ENCODE measurements at regions not wholly inside any gene's neighbourhood (a gene's known extent, or its start where the extent isn't known, plus 50 kb on each side); places are given as distances from the start of the nearest gene placed in this dataset.

GRCh38 chr9:7869340-7869739 is 69.8 kb upstream of the DMAC1 start:
- no peaks in the 10 kb centered on the region for H3K9me3 ChIP-seq (ENCODE audit: control insufficient read depth, insufficient read depth, low read depth, low read length)
- no TSS peak for BruUV-seq (replicated peaks)
- no peaks in the 10 kb centered on the region for H3K27me3 ChIP-seq (ENCODE audit: control insufficient read depth, insufficient read depth, low read length)
- H3K36me3 ChIP-seq (ENCODE audit: control insufficient read depth, insufficient read depth, low read length): no peaks in the 10 kb centered on the region
- H3K4me1 ChIP-seq (ENCODE audit: control insufficient read depth, insufficient read depth, low read length): no peaks in the 10 kb centered on the region
- ATAC-seq (no peak), DNase-seq (ENCODE audit: low read depth, low spot score) (no peak)
- no peak overlapping the region for H3K4me3 ChIP-seq (ENCODE audit: low read depth in 2 of 2, low read length in 2 of 2)
- no peak for TF ChIP-seq SIN3A (IDR thresholded peaks at IDR 0.05; ENCODE audit: borderline replicate concordance, insufficient read depth, low read depth, low read length)
- no peak for TF ChIP-seq POLR2AphosphoS5 (IDR thresholded peaks at IDR 0.05; ENCODE audit: low read depth, low read length)
- no peak for TF ChIP-seq TCF7L2 (IDR thresholded peaks at IDR 0.05; ENCODE audit: low read depth, low read length)
- no peak for TF ChIP-seq REST (IDR thresholded peaks at IDR 0.05; ENCODE audit: insufficient read depth in 1 of 2, low read depth in 2 of 2, low read length in 1 of 2)
- H3K27ac ChIP-seq (ENCODE audit: low read length): no peak overlapping the region
- ChIA-PET POLR2A (no interaction called here), CTCF (no interaction called here)
- in situ Hi-C loops (cut with HindIII; ENCODE audit: low pct_unique_long_range_greater_than_20kb, low sequenced_read_pairs): no loop called here
- intact Hi-C loops (cut with micrococcal nuclease; ENCODE audit: unreplicated experiment): no loop called here

GRCh38 chr9:7862170-7862569 is 62.6 kb upstream of the DMAC1 start:
- no peaks in the 10 kb centered on the region for H3K27me3 ChIP-seq (ENCODE audit: control insufficient read depth, insufficient read depth, low read length)
- in situ Hi-C loops (cut with HindIII; ENCODE audit: low pct_unique_long_range_greater_than_20kb, low sequenced_read_pairs): no loop called here

More at GRCh38 chr9:7862170-7862569, 62.6 kb upstream of the DMAC1 start:
- DNase-seq (ENCODE audit: low read depth, low spot score) (no peak), ATAC-seq (no peak)
- ChIA-PET POLR2A (no interaction called here), CTCF (no interaction called here)
- Histone ChIP-seq H3K27ac (ENCODE audit: low read length) (no peak overlapping the region), H3K9me3 (ENCODE audit: control insufficient read depth, insufficient read depth, low read depth, low read length) (no peaks in the 10 kb centered on the region), H3K4me1 (ENCODE audit: control insufficient read depth, insufficient read depth, low read length) (no peaks in the 10 kb centered on the region), H3K36me3 (ENCODE audit: control insufficient read depth, insufficient read depth, low read length) (no peaks in the 10 kb centered on the region), H3K4me3 (ENCODE audit: low read depth in 2 of 2, low read length in 2 of 2) (no peak overlapping the region)
- no peak for TF ChIP-seq TCF7L2 (IDR thresholded peaks at IDR 0.05; ENCODE audit: low read depth, low read length)
- no peak for TF ChIP-seq REST (IDR thresholded peaks at IDR 0.05; ENCODE audit: insufficient read depth in 1 of 2, low read depth in 2 of 2, low read length in 1 of 2)
- no peak for TF ChIP-seq CTCF (IDR thresholded peaks at IDR 0.05)
- TF ChIP-seq POLR2AphosphoS5 (IDR thresholded peaks at IDR 0.05; ENCODE audit: low read depth, low read length): no peak
- no peak for TF ChIP-seq SIN3A (IDR thresholded peaks at IDR 0.05; ENCODE audit: borderline replicate concordance, insufficient read depth, low read depth, low read length)
- no TSS peak for BruUV-seq (replicated peaks)
- intact Hi-C loops (cut with micrococcal nuclease; ENCODE audit: unreplicated experiment): no loop called here

Measured in Panc1 (cell line).